Fibroblast of upper back skin (primary cell): ENCODE measurements at regions not wholly inside any gene's neighbourhood (a gene's known extent, or its start where the extent isn't known, plus 50 kb on each side); places are given as distances from the start of the nearest gene placed in this dataset.
"Not testable (repeated sequence)": the region's sequence is repeated elsewhere in the genome, so short reads cannot be mapped to it uniquely, and the experiment has no call there.

Source experiments
- DNase-seq: peaks from one replicate; pipeline ENCODE4 v3.0.0-alpha.2; 2013

DNA sequence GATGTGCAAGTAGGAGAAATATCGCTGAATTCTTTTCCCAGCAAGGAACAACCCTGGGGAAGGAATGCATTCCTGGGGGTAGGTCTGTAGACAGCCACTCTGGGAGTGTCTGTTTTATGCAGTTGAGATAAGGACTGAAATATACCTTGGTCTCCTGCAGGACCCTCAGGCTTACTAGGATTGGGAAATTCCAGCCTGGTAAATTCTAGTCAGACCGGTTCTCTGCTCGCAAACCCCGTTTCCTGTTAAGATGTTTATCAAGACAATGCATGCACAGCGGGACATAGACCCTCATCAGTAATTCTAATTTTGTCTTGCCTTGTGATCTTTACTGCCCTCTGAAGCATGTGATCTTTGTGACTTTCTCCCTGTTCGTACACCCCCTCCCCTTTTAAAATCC lies 839.0 kb downstream of the REEP3 start:
- not testable (repeated sequence) for DNase-seq

DNA sequence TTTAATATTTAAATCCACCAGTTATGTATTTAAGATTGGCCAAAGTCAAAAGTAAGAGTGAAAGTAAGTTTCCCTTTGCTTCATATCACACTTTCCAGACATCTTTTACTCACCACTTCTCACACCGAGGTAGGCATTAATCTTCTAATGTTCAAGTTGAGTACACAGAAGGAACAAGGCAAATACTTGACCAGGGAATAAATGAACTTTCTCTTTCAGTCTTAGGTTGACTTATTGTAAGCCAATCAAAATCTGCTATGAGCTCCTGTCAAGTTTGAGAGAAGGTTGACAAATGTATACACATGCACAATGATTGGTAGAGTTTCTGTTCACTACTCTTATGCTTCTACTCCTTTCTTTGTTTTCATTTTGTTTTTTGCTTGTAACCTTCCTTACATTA lies 842.5 kb downstream of the REEP3 start:
- DNase-seq, result no peak

DNA sequence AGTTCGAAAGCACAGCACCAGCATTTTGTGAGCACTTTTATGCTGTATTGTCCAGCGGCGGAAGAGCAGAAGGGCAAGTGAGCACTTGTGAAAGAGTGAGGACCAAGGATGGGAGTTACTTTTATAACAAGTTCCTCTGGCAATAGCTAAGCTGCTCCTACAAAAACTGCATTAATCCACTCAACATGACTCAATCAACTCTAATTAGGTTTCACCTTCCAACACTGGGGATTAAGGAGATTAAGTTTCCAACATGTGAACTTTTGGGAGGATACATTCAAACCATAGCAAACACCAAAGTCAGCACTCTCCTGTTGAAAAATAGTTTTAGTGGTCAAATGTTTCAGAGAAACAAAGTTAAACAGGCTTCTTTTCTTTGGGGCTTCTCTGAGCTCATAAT lies 844.5 kb downstream of the REEP3 start:
- no peak for DNase-seq

DNA sequence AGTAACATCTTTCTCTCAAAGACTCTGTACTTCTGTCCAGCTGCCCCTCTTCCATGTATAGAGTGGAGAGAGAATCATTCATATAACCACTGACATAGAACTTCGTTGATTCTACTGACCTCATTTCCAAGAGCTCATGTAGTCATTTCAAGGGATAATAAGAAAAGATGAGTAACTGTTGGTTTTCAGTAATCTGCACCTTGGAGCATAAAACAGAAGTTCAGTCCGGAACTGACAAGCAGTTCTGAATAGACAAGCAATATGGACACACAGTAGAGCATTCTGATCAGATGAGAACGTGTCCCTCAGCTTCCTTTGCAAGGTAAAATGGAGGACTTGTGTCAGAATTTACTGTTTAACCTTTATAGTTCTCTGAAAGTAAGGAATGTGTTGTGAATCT lies 847.1 kb downstream of the REEP3 start:
- no peak for DNase-seq

DNA sequence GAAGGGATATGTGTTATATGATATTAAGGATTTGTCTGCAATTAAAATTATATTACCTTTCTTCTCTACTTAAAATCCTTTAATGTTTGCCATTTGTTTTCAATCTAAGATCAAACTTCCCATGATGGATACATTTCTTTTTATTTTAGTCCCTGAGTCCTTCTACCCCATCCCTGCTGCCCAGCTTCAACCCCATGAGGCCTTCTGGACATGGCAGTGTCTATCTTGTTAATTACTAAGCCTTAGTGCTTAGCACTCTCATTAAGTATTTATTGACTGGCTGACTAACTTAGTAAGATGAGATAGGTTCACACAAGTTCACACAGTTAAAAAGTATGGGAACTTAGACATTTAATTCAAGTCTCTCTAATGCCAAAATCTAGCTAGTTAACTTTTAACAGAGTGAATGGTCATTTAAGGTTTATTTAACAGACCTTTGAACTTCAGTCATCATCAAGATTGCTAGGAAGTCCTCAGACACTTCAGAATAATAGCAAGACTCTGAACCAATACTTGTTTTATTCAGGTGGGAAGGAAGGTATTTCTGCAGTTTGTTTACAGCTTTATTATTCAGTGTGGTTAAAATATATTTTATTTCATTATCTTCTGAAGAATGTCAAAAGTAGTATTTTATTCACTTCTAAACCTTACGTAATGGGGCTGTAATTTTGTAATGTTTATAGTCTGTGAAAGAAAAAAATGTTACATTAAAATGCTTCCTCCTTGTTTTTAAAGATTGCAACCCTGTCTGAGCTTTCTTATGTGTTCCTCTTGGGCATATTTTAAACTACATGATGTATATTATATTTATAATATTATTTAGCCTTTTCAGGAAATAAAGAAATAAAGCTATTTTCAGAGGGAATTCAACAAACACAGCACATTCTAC lies 848.9 kb downstream of the REEP3 start:
- no peak for DNase-seq

DNA sequence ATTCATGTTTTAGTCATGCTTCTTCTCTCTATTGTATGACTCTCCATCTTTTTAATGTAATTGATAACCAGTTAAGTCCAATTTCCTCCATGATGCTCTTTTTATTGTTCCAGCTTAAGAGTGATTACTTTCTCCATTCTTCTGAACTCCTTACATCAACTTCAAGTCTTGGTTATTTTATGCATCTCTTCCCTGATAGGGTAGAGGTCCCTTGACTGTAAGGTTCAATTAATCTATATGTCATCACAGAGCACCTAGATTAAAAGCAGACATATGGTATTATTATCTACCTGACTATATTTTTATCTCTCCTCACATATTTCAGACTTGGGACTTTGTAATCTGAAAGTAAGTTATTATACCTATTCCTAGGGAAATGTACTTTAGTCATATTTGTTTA lies 853.1 kb downstream of the REEP3 start:
- no peak for DNase-seq

DNA sequence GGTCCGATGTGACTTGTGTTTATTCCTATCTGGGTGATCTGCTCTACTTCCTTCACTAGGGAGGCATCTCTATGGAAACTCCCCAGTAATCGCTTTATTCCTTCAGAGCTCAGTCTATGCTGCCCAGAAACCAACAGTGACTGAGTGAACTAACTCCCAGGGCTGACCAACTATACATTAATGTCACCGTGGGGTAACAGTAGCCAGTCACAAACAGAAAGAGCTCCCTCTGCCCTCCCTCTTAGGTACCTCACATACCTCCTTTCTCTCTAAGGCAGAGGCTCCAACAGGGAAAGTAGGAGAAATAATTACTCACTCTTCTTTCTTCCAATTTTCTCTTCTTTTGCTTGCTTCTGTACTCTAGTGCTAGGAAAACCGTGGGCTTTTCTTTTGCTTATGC lies 855.0 kb downstream of the REEP3 start:
- no peak for DNase-seq

DNA sequence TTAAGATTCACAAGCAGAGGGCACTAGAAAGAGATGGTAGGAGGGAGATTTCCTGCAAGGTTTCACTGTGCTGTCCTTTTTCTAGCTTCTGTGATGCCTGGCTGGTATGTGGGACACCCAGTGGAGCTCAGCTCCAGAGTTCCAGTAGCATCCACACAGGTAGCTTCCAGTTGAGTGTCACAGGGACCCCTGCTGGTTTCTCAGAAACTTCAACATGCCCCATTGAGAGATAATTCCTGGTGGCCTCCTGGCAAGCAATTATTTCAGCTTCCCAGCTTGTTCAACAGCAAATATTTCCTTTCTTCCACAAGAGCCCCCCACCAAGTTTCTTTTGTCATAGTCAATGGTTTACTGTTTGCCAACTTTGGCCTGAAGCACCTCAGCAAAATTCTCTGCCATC lies 858.7 kb downstream of the REEP3 start:
- DNase-seq, result no peak

DNA sequence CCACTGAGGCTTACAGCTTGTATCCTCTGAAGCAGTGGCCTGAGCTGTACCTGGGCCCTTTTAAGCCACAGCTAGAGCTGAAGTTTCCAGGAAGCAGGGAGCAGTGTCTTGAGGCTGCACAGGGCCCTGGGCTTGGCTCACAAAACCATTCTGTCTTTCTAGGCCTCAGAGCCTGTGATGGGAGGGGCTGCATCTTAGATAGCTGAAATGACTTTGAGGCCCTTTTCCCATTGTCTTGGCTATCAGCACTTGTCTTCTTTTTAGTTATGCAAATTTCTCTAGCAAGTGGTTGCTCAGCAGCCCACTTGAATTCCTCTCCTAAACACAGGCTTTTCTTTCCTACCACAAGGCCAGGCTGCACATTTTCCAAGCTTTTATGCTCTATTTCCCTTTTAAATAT lies 864.2 kb downstream of the REEP3 start:
- DNase-seq, result no peak

DNA sequence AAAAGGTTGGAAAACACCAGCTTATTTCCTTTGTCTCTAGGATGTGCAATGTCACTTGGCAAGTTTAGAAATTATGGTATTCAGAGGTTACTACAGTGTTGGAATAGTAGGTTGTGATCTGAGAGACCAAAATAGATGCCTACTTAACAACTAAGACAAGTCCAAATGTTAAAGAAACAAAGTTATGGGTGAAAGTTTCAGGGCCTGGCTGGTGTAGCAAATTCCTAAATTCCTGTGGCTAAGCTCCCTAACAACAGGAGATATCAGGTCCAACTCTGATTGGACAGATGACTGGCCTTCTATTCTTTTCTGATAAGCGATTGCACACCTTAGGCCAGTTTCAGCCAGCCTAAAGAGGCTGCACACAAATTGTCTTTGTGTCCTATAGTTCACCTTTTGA lies 873.5 kb downstream of the REEP3 start:
- DNase-seq, result peak; percentile 69

DNA sequence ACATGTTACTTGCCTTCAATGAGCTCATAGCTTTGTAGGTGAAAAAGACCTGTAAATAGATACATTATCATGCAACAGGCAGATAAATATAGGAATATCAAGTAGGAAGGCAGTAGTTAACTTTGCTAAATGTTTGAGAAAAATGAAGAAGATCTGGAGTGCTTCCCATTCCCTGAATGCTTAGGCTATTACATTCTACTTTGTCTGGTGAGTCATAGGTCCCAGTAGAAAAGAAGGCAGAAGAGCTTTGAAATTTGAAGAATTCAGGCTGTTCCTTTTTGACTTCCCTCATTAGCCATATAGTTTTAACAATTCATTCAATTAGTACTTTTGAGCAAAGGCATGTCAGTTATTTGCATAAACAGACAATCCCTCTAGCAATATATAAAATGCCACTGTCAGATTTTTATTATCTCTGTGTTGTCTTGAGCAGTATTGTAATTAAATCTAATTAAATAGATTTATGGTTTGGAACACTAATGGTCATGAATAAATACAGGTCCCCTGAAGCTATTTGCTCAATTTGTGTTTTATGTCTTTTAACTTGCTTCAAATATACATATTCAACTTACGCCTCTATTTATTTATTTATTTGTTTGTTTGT lies 875.0 kb downstream of the REEP3 start:
- peak; percentile 89 for DNase-seq

DNA sequence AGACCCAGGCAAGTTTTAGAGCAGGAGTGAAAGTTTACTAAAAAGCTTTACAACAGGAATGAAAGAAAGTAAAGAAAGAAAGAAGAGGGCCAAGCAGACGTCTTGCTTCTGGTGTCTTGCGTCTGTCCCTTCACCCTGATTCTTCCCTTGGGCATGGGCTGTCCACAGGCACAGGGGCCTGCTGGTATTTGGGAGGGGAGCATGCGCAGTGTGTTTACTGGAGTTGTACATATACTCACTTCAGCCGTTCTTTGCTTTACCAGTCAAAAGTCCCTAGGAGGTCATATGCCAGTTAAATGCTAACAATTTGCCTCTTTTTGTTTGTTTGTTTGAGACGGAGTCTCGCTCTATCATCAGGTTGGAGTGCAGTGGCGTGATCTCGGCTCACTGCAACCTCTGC lies 875.9 kb downstream of the REEP3 start:
- DNase-seq, result no peak

DNA sequence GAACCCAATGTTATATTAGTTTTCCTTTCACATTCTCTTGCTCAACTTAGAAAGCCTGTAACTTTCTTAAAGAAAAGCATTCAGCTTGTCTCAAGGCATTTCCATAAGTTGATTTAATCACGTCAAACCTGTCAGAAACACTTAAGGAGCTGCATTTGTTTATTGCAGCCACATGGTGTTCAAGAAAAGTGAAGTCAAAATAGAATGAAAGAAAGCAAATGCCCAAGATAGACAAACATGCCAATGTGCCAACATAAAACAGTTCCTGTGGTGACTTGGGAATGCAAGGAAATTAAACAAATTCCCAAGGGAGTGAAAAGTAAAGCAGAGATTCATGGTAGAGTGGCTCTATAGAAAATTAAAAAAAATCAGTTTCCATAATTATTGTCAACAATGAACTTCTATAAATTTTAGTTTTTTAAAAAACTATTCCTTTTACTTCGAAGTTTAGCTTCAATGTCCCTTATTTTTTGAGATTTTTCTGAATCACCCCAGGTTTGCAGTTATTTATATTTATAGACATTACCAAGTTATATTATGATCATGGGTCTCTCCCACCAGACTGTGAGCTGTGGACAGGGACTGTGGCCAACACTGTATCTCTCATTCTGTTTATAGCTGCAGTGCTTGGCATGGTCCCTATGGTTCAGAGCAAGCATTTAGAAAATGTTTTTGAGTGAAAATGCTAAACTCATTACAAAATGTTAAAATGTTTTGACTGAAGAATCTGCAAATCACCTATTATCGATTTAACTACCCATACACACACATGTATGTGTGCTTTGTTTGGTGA lies 887.4 kb downstream of the REEP3 start:
- no peak for DNase-seq

DNA sequence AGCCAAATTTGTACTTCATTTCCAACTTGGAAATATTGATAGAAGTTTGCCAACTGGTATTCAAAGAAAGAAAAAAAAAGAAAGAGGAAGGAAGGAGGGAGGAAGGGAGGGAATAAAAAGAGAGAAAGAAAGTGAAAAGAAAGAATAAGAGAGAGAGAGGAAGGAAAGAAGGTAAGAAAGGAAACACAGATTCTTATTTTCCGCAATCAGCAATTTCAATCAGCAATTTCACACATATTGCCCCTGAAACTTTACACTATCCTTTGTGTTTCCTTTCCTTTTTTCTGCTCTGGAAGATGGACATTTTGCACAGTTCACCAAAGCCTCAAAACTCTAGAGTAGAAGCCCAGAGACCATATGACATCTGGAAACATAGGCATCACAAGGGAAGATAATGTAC lies 888.1 kb downstream of the REEP3 start:
- DNase-seq, result no peak

DNA sequence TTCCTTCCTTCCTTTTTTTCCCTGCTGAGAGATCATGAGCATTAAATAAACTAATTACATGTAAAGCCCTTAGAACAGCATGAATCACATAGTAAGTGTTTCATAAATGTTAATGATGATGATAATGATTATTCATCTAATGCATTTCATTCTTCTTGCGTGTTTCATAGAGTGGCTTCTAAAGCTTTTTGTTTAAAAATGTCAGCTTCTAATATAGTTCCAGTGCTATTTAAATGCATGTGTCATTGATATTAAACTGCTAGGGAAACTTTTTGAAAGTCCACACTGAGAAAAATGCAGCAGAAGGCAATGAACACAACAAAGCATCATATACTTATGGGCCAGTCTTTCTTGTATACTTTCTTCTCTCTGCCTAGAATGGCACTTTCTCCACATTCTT lies 894.8 kb downstream of the REEP3 start:
- DNase-seq, result no peak

DNA sequence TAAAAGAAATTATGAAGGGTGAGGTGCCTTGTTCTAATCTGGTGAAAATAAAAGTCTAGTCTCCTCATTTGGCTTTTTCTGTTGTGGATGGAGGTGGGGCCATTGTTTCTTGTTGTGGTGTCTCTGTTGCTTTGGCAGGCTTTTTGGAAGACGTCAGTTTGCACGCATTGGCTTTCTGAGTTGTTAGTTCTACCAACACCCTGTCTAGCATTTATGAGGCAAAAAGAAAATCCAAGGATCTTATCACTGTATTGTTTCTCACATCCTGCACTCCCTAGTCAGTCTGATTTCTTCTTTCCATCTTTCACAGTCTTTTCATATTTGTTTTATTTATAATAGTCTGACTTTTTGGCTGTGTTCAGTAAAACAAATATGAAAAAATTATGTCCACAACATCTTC lies 898.3 kb downstream of the REEP3 start:
- no peak for DNase-seq

DNA sequence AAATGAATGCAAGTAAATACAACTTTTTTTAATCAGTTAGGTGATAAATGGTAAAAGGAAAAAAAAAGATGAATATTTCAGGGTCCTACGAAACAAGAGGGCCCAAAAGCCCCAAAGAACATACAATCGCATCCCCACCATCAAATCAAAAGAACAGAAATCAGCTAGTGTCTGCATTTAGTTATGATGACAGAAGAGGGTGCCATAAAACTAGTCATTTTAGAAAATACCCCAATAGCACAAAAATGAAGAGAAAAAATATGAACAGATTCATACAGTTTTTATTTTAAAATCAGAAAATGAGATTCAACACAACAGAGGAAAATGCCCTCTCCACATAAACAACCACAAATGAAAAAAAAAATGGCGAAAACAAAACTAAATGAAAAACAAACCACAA lies 905.5 kb downstream of the REEP3 start:
- DNase-seq, result no peak

DNA sequence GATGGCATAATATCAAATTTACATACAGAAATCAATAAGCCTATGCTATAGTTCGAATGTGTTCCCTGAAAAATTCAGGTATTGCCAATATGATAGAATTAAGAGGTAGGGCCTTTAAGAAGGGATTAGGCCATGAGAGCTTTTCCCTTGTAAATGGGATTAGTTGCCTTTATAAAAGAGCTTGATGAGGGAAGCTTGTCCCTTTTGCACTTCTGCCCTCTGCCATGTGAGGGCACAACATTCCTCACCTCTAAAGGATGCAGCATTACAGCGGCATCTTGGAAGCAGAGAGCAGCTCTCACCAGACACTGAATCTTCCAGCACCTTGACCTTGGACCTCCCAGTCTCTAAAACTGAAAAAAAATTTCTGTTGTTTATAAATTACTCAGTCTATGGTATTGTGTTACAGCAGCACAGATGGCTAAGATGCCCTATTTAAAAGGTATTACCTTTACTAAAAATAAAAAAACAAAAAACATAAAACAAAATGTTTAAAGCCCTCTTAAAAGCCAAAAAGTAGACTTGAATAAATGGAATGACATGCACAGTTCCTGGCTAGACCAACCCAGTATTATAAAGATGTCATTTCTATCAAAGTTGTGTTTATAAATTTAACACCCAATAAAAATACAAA lies 909.6 kb downstream of the REEP3 start:
- peak; percentile 26 for DNase-seq

DNA sequence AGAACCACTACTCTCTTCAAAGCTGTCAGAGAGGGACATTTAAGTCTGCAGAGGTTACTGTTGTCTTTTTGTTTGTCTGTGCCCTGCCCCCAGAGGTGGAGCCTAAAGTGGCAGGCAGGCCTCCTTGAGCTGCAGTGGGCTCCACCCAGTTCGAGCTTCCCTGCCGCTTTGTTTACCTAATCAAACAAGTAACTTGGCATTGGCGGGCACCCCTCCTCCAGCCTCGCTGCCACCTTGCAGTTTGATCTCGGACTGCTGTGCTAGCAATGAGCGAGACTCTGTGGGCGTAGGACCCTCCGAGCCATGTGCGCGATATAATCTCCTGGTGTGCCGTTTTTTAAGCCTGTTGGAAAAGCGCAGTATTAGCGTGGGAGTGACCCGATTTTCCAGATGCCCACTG lies 920.7 kb downstream of the REEP3 start:
- not testable (repeated sequence) for DNase-seq

DNA sequence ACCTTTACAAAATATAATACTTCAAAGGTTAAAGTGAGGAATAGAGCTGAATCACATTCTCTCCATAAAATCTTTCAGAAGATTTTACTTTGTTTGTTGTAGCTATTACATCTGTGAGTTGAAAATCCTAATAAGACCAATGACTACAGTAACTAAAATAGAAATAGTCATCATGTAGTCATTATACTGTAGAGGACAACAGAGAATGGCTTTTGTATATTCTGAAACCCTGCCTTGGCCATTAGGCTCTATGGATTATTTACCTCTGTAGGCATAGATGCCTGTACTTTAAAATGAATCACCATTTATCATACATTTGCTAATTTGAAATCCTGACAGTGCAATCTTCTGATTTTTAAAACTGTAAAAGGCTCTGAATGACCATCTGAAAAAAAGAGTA lies 923.0 kb downstream of the REEP3 start:
- no peak for DNase-seq

DNA sequence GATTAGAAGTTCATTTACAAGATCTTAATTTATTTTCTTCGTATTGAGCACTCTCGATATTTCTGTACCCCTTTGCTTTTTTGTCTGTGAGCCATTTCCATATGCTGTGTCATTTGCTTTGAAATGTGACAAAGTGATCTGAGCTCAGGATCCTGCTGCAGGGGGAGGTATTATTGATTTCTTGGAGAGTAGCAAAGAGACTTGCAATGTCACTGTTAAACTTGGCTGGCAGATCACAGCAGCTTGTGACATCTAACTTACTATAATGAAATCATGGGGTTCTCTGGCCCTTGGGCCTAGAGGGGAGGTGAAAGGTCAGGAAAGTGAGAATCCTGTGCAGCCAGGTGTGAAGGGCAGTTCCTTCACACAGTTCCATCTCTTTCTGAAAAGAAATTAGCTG lies 923.4 kb downstream of the REEP3 start:
- no peak for DNase-seq

DNA sequence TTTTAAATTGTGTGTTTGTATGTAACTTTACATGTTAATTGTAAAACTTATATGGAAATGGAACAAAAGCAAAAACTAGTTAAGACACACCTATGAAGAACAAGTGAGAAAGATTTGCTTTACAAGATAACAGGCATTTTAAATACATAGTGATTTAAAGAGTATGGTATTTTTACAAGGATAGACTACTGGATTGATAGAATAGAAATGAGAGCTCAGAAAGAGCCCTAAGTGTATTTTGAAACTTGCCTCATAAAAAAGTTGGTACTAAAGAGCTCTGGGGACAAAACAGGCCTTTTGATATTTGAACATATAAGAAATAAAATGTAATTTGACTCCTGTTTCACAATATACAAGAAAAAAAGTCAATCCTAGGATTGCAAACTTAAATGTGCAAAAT lies 928.4 kb downstream of the REEP3 start:
- no peak for DNase-seq

DNA sequence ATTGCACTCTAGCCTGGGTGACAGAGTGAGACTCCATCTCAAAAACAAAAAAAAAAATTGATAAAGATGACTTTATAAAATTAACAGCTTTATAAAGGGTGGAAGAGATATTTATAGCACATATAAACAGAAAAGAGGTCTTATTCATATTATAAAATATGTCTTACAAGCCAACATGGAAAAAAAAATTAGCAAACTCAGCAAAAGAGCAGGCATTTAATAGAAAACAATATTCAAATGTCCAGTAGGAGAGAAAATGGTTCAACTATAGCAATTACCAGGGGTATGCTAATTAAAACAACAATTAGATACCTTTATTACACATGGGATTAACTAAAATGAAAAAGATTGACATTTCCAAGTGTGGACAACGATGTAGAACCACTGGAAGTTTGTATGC lies 929.1 kb downstream of the REEP3 start:
- DNase-seq, result no peak

DNA sequence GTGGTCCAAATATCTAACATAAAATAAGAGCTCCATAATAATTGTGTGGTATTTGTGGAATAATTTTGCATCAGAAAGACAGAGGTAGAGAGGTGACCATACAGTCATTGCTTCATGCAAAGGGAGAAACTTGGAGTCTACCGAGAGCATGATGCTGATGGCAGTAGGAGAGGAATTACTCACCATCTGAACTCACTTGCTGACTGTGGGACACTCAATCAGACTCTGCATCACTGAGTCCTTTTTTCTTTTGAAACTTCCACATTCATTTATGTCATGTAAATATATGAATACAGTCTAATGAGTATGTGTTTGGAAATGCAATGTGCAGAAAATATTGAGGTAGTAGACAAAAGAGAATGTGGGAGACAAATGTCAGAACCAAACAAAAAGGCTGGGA lies 933.8 kb downstream of the REEP3 start:
- DNase-seq, result no peak
